ENCODE measurements at regions not wholly inside any gene's neighbourhood (a gene's known extent, or its start where the extent isn't known, plus 50 kb on each side); places are given as distances from the start of the nearest gene placed in this dataset.

DNA sequence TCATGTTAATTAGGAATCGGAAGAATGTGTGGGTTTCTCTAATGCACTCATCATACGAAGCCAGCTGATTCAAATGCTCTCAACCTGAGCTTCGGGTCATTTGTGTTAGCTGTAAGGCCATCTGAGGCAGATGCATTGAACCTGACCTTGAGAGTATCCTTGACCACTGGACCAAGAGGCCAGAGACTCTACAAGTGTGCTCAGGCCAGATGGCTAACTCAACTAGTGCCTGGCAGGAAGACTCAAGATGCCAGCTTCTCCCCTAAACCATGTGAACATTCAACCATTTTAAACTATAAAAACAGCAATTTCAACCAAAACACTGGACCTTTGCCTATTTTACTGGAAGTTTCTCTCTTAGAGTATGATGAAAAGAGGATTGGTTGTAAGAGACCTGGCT, 168.6 kb upstream of the CDH4 start:
- no peaks in the 10 kb centered on the region for H3K4me1 Mint-ChIP-seq (ENCODE audit: unreplicated experiment)
- H3K27me3 Mint-ChIP-seq (ENCODE audit: unreplicated experiment), result no peaks in the 10 kb centered on the region
- TF ChIP-seq, protein P1, sequence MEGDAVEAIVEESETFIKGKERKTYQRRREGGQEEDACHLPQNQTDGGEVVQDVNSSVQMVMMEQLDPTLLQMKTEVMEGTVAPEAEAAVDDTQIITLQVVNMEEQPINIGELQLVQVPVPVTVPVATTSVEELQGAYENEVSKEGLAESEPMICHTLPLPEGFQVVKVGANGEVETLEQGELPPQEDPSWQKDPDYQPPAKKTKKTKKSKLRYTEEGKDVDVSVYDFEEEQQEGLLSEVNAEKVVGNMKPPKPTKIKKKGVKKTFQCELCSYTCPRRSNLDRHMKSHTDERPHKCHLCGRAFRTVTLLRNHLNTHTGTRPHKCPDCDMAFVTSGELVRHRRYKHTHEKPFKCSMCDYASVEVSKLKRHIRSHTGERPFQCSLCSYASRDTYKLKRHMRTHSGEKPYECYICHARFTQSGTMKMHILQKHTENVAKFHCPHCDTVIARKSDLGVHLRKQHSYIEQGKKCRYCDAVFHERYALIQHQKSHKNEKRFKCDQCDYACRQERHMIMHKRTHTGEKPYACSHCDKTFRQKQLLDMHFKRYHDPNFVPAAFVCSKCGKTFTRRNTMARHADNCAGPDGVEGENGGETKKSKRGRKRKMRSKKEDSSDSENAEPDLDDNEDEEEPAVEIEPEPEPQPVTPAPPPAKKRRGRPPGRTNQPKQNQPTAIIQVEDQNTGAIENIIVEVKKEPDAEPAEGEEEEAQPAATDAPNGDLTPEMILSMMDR (IDR thresholded peaks at IDR 0.05), result no peak
- DNase-seq (ENCODE audit: extremely low spot score, unreplicated experiment), result no peak
- H3K9me3 Mint-ChIP-seq (ENCODE audit: unreplicated experiment), result peaks cover 3% of the 10 kb centered on the region
- no peak overlapping the region for H3K27ac Mint-ChIP-seq (ENCODE audit: unreplicated experiment)
- H3K4me3 Mint-ChIP-seq (ENCODE audit: unreplicated experiment), result no peak overlapping the region
- H3K36me3 Mint-ChIP-seq (ENCODE audit: unreplicated experiment), result no peaks in the 10 kb centered on the region

DNA sequence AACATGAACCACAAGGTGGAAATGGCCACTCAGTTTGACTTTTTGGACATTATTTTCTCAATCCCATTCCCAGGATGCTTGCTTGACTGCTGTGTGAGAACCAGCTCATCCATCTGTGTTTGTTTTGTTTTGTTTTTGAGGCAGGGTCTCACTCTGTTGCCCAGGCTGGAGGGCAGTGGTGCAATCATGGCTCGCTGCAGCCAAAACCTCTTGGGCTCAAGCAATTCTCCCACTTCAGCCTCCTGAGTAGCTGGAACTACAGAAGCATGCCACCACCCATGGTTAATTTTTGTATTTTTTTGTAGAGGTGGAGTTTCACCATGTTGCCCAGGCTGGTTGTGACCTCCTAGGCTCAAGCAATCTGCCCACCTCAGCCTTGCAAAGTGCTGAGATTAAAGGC, 166.0 kb upstream of the CDH4 start:
- no peak overlapping the region for H3K4me3 Mint-ChIP-seq (ENCODE audit: unreplicated experiment)
- H3K4me1 Mint-ChIP-seq (ENCODE audit: unreplicated experiment), result no peaks in the 10 kb centered on the region
- H3K27ac Mint-ChIP-seq (ENCODE audit: unreplicated experiment), result no peak overlapping the region
- no peaks in the 10 kb centered on the region for H3K36me3 Mint-ChIP-seq (ENCODE audit: unreplicated experiment)
- peaks cover 3% of the 10 kb centered on the region for H3K9me3 Mint-ChIP-seq (ENCODE audit: unreplicated experiment)
- DNase-seq (ENCODE audit: extremely low spot score, unreplicated experiment), result no peak
- H3K27me3 Mint-ChIP-seq (ENCODE audit: unreplicated experiment), result no peaks in the 10 kb centered on the region
- TF ChIP-seq, protein P1 (IDR thresholded peaks at IDR 0.05), result no peak

DNA sequence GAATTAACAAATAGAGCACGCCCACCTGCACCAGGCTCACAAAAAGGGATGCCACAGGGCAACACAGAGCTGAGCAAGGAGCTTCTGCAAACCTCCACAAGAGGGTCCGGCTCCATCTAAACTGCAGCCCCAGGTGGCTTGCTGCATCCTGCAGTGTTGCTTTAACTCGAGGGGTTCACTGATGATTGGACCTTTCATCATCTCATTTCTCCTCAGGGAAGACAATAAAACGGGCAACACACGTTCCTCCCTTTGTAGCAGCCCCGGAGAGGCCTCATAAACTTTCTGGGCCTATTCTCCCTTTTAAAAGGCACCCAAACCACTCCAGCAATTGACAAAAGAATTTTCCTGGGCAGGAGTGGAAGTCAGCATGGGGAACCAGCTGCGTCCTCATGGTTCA, 161.5 kb upstream of the CDH4 start:
- TF ChIP-seq, protein P1 (IDR thresholded peaks at IDR 0.05), result no peak
- H3K36me3 Mint-ChIP-seq (ENCODE audit: unreplicated experiment), result no peaks in the 10 kb centered on the region
- no peak for DNase-seq (ENCODE audit: extremely low spot score, unreplicated experiment)
- peaks cover 2% of the 10 kb centered on the region for H3K27me3 Mint-ChIP-seq (ENCODE audit: unreplicated experiment)
- H3K9me3 Mint-ChIP-seq (ENCODE audit: unreplicated experiment), result peaks cover 10% of the 10 kb centered on the region
- H3K4me3 Mint-ChIP-seq (ENCODE audit: unreplicated experiment), result no peak overlapping the region
- no peak overlapping the region for H3K27ac Mint-ChIP-seq (ENCODE audit: unreplicated experiment)
- H3K4me1 Mint-ChIP-seq (ENCODE audit: unreplicated experiment), result no peaks in the 10 kb centered on the region

DNA sequence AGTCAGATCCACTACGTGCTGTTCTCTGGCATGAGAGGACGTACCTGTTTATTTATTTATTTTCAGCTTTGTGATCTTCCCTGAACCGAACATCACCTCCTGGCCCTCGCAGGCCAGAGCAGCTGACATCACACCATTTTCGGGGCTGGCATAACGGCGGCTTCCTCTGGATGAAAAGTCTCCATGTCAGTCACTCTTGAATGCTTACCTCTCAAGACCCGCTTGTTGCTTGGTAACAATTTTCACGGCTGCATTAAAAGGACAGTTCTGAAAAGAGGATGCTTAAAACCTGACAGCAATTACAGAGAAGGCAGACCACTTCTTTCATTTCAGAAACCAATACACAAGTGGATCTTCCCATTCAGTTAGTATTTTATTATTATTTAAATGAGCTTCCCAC, 159.8 kb upstream of the CDH4 start:
- Mint-ChIP-seq H3K4me3 (ENCODE audit: unreplicated experiment) (no peak overlapping the region), H3K4me1 (ENCODE audit: unreplicated experiment) (no peaks in the 10 kb centered on the region), H3K27ac (ENCODE audit: unreplicated experiment) (no peak overlapping the region), H3K9me3 (ENCODE audit: unreplicated experiment) (peaks cover 14% of the 10 kb centered on the region), H3K36me3 (ENCODE audit: unreplicated experiment) (no peaks in the 10 kb centered on the region), H3K27me3 (ENCODE audit: unreplicated experiment) (peaks cover 2% of the 10 kb centered on the region)
- TF ChIP-seq, protein P1 (IDR thresholded peaks at IDR 0.05), result no peak
- DNase-seq (ENCODE audit: extremely low spot score, unreplicated experiment), result no peak

DNA sequence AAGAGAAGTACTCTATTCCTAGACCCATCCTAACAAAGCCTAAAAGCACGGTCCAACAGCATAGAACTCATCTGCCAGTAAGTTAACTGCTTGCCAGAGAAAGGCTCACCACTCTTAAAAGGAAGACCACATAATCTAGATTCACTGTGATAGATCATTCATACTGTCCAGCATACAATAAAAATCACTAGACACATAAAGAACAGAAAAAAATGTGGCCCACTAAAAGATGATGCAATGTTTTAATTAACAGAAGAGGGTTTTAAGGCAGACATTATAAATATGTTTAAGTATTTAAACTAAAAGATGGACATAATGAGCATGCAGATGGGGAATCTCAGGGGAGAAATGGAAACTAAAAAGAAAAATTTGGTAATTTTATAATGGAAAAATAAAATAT, 157.5 kb upstream of the CDH4 start:
- H3K27me3 Mint-ChIP-seq (ENCODE audit: unreplicated experiment), result peaks cover 5% of the 10 kb centered on the region
- H3K27ac Mint-ChIP-seq (ENCODE audit: unreplicated experiment), result no peak overlapping the region
- peaks cover 14% of the 10 kb centered on the region for H3K9me3 Mint-ChIP-seq (ENCODE audit: unreplicated experiment)
- no peak for DNase-seq (ENCODE audit: extremely low spot score, unreplicated experiment)
- no peaks in the 10 kb centered on the region for H3K4me1 Mint-ChIP-seq (ENCODE audit: unreplicated experiment)
- TF ChIP-seq, protein P1 (IDR thresholded peaks at IDR 0.05), result no peak
- H3K4me3 Mint-ChIP-seq (ENCODE audit: unreplicated experiment), result no peak overlapping the region
- no peaks in the 10 kb centered on the region for H3K36me3 Mint-ChIP-seq (ENCODE audit: unreplicated experiment)
